WTC11 (cell line): ENCODE measurements at regions not wholly inside any gene's neighbourhood (a gene's known extent, or its start where the extent isn't known, plus 50 kb on each side); places are given as distances from the start of the nearest gene placed in this dataset.

Experiments used
- ATAC-seq: fragments of 200-7000 bp; cut with Tn5 transposase; 2 replicates; pipeline ENCODE4 v1.10.0; 2021; ENCODE audit warnings: mild to moderate bottlenecking, moderate library complexity
- CTCF ChIA-PET: fragments of 300-600 bp; sonication (Branson Sonifier 250); formaldehyde crosslinking; loops from one replicate; lab custom pipeline; 2021; ENCODE audit warnings: antibody characterized with exemption; lab: Charles Lee
- POLR2A ChIA-PET: fragments of 350-600 bp; sonication (Branson Sonifier 250); formaldehyde crosslinking; loops from one replicate; lab custom pipeline; 2021; ENCODE audit warnings: antibody characterized with exemption; lab: Charles Lee
- DNase-seq: peaks from one replicate; pipeline ENCODE4 v3.0.0; 2021; ENCODE audit warnings: low spot score
- H3K27ac Mint-ChIP-seq: 2 replicates; pipeline ENCODE4 v1.8.0; 2021; ENCODE audit warnings: mixed read lengths
- H3K27me3 Mint-ChIP-seq: 2 replicates; pipeline ENCODE4 v1.8.0; 2021; ENCODE audit warnings: low read depth, mild to moderate bottlenecking, moderate library complexity, mixed read lengths
- H3K36me3 Mint-ChIP-seq: 2 replicates; pipeline ENCODE4 v1.8.0; 2021; ENCODE audit warnings: mixed read lengths
- H3K4me1 Mint-ChIP-seq: 2 replicates; pipeline ENCODE4 v1.8.0; 2022; ENCODE audit warnings: mixed read lengths
- H3K4me3 Mint-ChIP-seq: 2 replicates; pipeline ENCODE4 v1.8.0; 2021; ENCODE audit warnings: mild to moderate bottlenecking, moderate library complexity, mixed read lengths
- H3K9me3 Mint-ChIP-seq: 2 replicates; pipeline ENCODE4 v1.8.0; 2021; ENCODE audit warnings: mixed read lengths
- ATF2 ChIP-seq: sonication (generic); formaldehyde crosslinking; IDR thresholded peaks from 2 replicates; pipeline ENCODE4 v1.8.1; 2022; ENCODE audit warnings: low read depth, missing genetic modification reagents, borderline replicate concordance
- E2F1 ChIP-seq: sonication (generic); formaldehyde crosslinking; IDR thresholded peaks from 2 replicates; pipeline ENCODE4 v1.8.0; 2022; ENCODE audit warnings: mild to moderate bottlenecking, missing genetic modification reagents
- GABPB1 ChIP-seq: sonication (generic); formaldehyde crosslinking; IDR thresholded peaks from 2 replicates; pipeline ENCODE4 v1.8.1; 2023; ENCODE audit warnings: mild to moderate bottlenecking, missing genetic modification reagents
- GTF2I ChIP-seq: fragments of 250-450 bp; sonication (Bioruptor Pico); conservative IDR thresholded peaks from 2 replicates; pipeline ENCODE4 v1.4.0; 2021; ENCODE audit warnings: mild to moderate bottlenecking
- USF1 ChIP-seq: sonication (generic); formaldehyde crosslinking; IDR thresholded peaks from 2 replicates; pipeline ENCODE4 v1.8.0; 2022; ENCODE audit warnings: mild to moderate bottlenecking, missing genetic modification reagents
- ZNF281 ChIP-seq: sonication (generic); formaldehyde crosslinking; IDR thresholded peaks from 2 replicates; pipeline ENCODE4 v1.8.0; 2023; ENCODE audit warnings: mild to moderate bottlenecking, missing genetic modification reagents

GRCh38 chr3:113063126-113063894, 72.5 kb downstream of the GTPBP8 start (continued):
- no peak for TF ChIP-seq E2F1 (CRISPR knock-in tag)

- ATAC-seq (no peak), DNase-seq (no peak)
- no peaks in the 10 kb centered on the region for H3K36me3 Mint-ChIP-seq
- POLR2A ChIA-PET, result no interaction called here
- H3K4me3 Mint-ChIP-seq, result no peak overlapping the region
- no peaks in the 10 kb centered on the region for H3K27me3 Mint-ChIP-seq
- TF ChIP-seq GABPB1 (no peak), E2F1 (CRISPR knock-in tag) (no peak), ATF2 (CRISPR knock-in tag) (no peak)
- no peaks in the 10 kb centered on the region for H3K4me1 Mint-ChIP-seq
- CTCF ChIA-PET, result interaction anchor here (1.3 kb wide), 1 partner anchor 23 kb away, joined by 5 read pairs; no protein-coding TSS in a partner anchor
- peaks cover 6% of the 10 kb centered on the region; the same call in 1 of the 2 replicates for H3K9me3 Mint-ChIP-seq
- H3K27ac Mint-ChIP-seq, result no peak overlapping the region
Observed at GRCh38 chr3:113064183-113064582, 73.4 kb downstream of the GTPBP8 start.

GRCh38 chr3:113065336-113065735, 74.6 kb downstream of the GTPBP8 start:
- H3K4me1 Mint-ChIP-seq, result no peaks in the 10 kb centered on the region
- H3K9me3 Mint-ChIP-seq, result peaks cover 6% of the 10 kb centered on the region; the same call in 1 of the 2 replicates
- ATAC-seq (no peak), DNase-seq (no peak)
- CTCF ChIA-PET, result no interaction called here
- no peaks in the 10 kb centered on the region for H3K36me3 Mint-ChIP-seq
- H3K27me3 Mint-ChIP-seq, result no peaks in the 10 kb centered on the region
- TF ChIP-seq E2F1 (CRISPR knock-in tag) (no peak), GTF2I (CRISPR knock-in tag) (no peak)
- TF ChIP-seq, all 79 proteins: peak for 0
- Mint-ChIP-seq H3K27ac (no peak overlapping the region), H3K4me3 (no peak overlapping the region)
- POLR2A ChIA-PET, result no interaction called here

- peaks cover 6% of the 10 kb centered on the region; the same call in 1 of the 2 replicates for H3K9me3 Mint-ChIP-seq
- TF ChIP-seq USF1, result no peak
- TF ChIP-seq E2F1 (CRISPR knock-in tag), result no peak
- TF ChIP-seq ZNF281 (CRISPR knock-in tag), result no peak
- no peak for DNase-seq
- no peaks in the 10 kb centered on the region for H3K4me1 Mint-ChIP-seq
- no peak for ATAC-seq
- H3K4me3 Mint-ChIP-seq, result no peak overlapping the region
- ChIA-PET CTCF (interaction anchor here (1.0 kb wide), 1 partner anchor 218 kb away, joined by 3 read pairs; no protein-coding TSS in a partner anchor), POLR2A (no interaction called here)
- no peaks in the 10 kb centered on the region for H3K27me3 Mint-ChIP-seq
- H3K36me3 Mint-ChIP-seq, result no peaks in the 10 kb centered on the region
- no peak overlapping the region for H3K27ac Mint-ChIP-seq
Observed at GRCh38 chr3:113070072-113070640, 79.4 kb downstream of the GTPBP8 start.
